H9 (cell line): ENCODE measurements at regions not wholly inside any gene's neighbourhood (a gene's known extent, or its start where the extent isn't known, plus 50 kb on each side); places are given as distances from the start of the nearest gene placed in this dataset.

Source experiments
- DNase-seq: peaks from one replicate; pipeline ENCODE4 v3.0.0-alpha.2; 2017
- H2AFZ ChIP-seq: one replicate; pipeline ENCODE4 v1.6.1; 2013; ENCODE audit warnings: mild to moderate bottlenecking, low read length, control low read depth, moderate library complexity
- H2AK5ac ChIP-seq: 2 replicates; pipeline ENCODE4 v1.6.1; 2013; ENCODE audit warnings: low read length, control low read depth, mixed read lengths; ENCODE audit not compliant: insufficient read length
- H2BK120ac ChIP-seq: one replicate; pipeline ENCODE4 v1.6.1; 2013; ENCODE audit warnings: low read depth, mild to moderate bottlenecking, low read length, control low read depth, inconsistent platforms; ENCODE audit not compliant: poor library complexity, severe bottlenecking
- H2BK12ac ChIP-seq: 2 replicates; pipeline ENCODE4 v1.6.1; 2013; ENCODE audit warnings: low read length, control low read depth, mixed read lengths, low read depth; ENCODE audit not compliant: insufficient read length
- H2BK15ac ChIP-seq: 2 replicates; pipeline ENCODE4 v1.6.1; 2013; ENCODE audit warnings: low read depth, low read length, control low read depth
- H2BK20ac ChIP-seq: one replicate; pipeline ENCODE4 v1.6.1; 2013; ENCODE audit warnings: low read depth, mild to moderate bottlenecking, low read length, control low read depth, inconsistent platforms; ENCODE audit not compliant: poor library complexity, severe bottlenecking
- H2BK5ac ChIP-seq: 2 replicates; pipeline ENCODE4 v1.6.1; 2013; ENCODE audit warnings: low read length, control low read depth, mixed read lengths; ENCODE audit not compliant: insufficient read length
- H3K14ac ChIP-seq: 2 replicates; pipeline ENCODE4 v1.6.1; 2013; ENCODE audit warnings: low read length, control low read depth; ENCODE audit not compliant: insufficient read depth
- H3K18ac ChIP-seq: 2 replicates; pipeline ENCODE4 v1.6.1; 2013; ENCODE audit warnings: low read depth, mild to moderate bottlenecking, mixed read lengths, low read length, control low read depth; ENCODE audit not compliant: insufficient read length
- H3K23ac ChIP-seq: 2 replicates; pipeline ENCODE4 v1.6.1; 2013; ENCODE audit warnings: low read length, control low read depth, mixed read lengths, low read depth; ENCODE audit not compliant: insufficient read length
- H3K23me2 ChIP-seq: 2 replicates; pipeline ENCODE4 v1.6.1; 2013; ENCODE audit warnings: low read depth, mild to moderate bottlenecking, mixed read lengths, low read length, control low read depth; ENCODE audit not compliant: insufficient read length, poor library complexity, severe bottlenecking
- H3K27ac ChIP-seq: 2 replicates; pipeline ENCODE4 v1.5.1; 2013; ENCODE audit warnings: low read length, control low read depth, mixed read lengths, low read depth; ENCODE audit not compliant: insufficient read length
- H3K27me3 ChIP-seq: 2 replicates; pipeline ENCODE4 v1.6.1; 2013; ENCODE audit warnings: low read length, control low read depth, inconsistent platforms; ENCODE audit not compliant: insufficient read depth
- H3K4ac ChIP-seq: 2 replicates; pipeline ENCODE4 v1.6.1; 2013; ENCODE audit warnings: low read depth, mild to moderate bottlenecking, control low read depth, inconsistent platforms, low read length, moderate library complexity
- H3K4me1 ChIP-seq: 2 replicates; pipeline ENCODE4 v1.6.1; 2013; ENCODE audit warnings: low read length, control low read depth, inconsistent platforms; ENCODE audit not compliant: insufficient read depth
- H3K4me2 ChIP-seq: 2 replicates; pipeline ENCODE4 v1.6.1; 2013; ENCODE audit warnings: low read length, control low read depth, mixed read lengths; ENCODE audit not compliant: insufficient read length, insufficient read depth
- H3K56ac ChIP-seq: 2 replicates; pipeline ENCODE4 v1.6.1; 2013; ENCODE audit warnings: low read depth, mild to moderate bottlenecking, mixed read lengths, low read length, control low read depth; ENCODE audit not compliant: insufficient read length
- H3K79me1 ChIP-seq: 2 replicates; pipeline ENCODE4 v1.6.1; 2013; ENCODE audit warnings: low read depth, mild to moderate bottlenecking, moderate library complexity, low read length, control low read depth, inconsistent platforms; ENCODE audit not compliant: insufficient read depth, poor library complexity, severe bottlenecking
- H3K79me2 ChIP-seq: 2 replicates; pipeline ENCODE4 v1.6.1; 2013; ENCODE audit warnings: low read length, control low read depth, inconsistent platforms; ENCODE audit not compliant: insufficient read depth
- H3K9ac ChIP-seq: 2 replicates; pipeline ENCODE4 v1.6.1; 2013; ENCODE audit warnings: low read length, control low read depth, mixed read lengths; ENCODE audit not compliant: insufficient read length; ENCODE audit errors: extremely low read depth
- H3K9me3 ChIP-seq: one replicate; pipeline ENCODE4 v1.6.1; 2013; ENCODE audit warnings: low read depth, low read length, inconsistent platforms; ENCODE audit not compliant: control insufficient read depth
- H3T11ph ChIP-seq: one replicate; pipeline ENCODE4 v1.6.1; 2013; ENCODE audit warnings: mild to moderate bottlenecking, low read length, control low read depth, inconsistent platforms
- H4K20me1 ChIP-seq: one replicate; pipeline ENCODE4 v1.6.1; 2013; ENCODE audit not compliant: control insufficient read depth, insufficient read length, insufficient read depth
- H4K5ac ChIP-seq: 2 replicates; pipeline ENCODE4 v1.6.1; 2013; ENCODE audit warnings: low read depth, mild to moderate bottlenecking, mixed read lengths, low read length, control low read depth; ENCODE audit not compliant: insufficient read length
- H4K8ac ChIP-seq: replicated peaks from 2 replicates; pipeline ENCODE4 v1.6.1; 2013; ENCODE audit warnings: low read length, control low read depth, mixed read lengths, low read depth; ENCODE audit not compliant: insufficient read length
- H4K91ac ChIP-seq: 2 replicates; pipeline ENCODE4 v1.6.1; 2013; ENCODE audit warnings: low read depth, mild to moderate bottlenecking, moderate library complexity, mixed read lengths, low read length, control low read depth; ENCODE audit not compliant: insufficient read length
- H3K27ac Mint-ChIP-seq, 3 experiments: 2 replicates in 2 of 3; 3 replicates in 1 of 3; pipeline ENCODE4 v1.8.0; 2020 to 2021; ENCODE audit warnings: mixed read lengths in 3 of 3, mild to moderate bottlenecking in 1 of 3, moderate library complexity in 1 of 3
- H3K27me3 Mint-ChIP-seq: 2 replicates; pipeline ENCODE4 v1.8.0; 2021; ENCODE audit warnings: low read depth, mild to moderate bottlenecking, moderate library complexity, mixed read lengths
- H3K36me3 Mint-ChIP-seq, 3 experiments: 2 replicates in 2 of 3; 3 replicates in 1 of 3; pipeline ENCODE4 v1.8.0; 2020 to 2021; ENCODE audit warnings: low read depth in 3 of 3, mixed read lengths in 3 of 3; ENCODE audit not compliant: insufficient read depth in 1 of 3
- H3K4me1 Mint-ChIP-seq, 2 experiments: 2 replicates each; pipeline ENCODE4 v1.8.0; 2020; ENCODE audit warnings: mixed read lengths in 2 of 2
- H3K4me3 Mint-ChIP-seq, 2 experiments: 2 replicates in 1 of 2; 3 replicates in 1 of 2; pipeline ENCODE4 v1.8.0; 2020 to 2021; ENCODE audit warnings: mild to moderate bottlenecking in 2 of 2, mixed read lengths in 2 of 2, moderate library complexity in 1 of 2
- H3K9me3 Mint-ChIP-seq, 2 experiments: 2 replicates in 1 of 2; 3 replicates in 1 of 2; pipeline ENCODE4 v1.8.0; 2020; ENCODE audit warnings: mild to moderate bottlenecking in 2 of 2, mixed read lengths in 2 of 2, moderate library complexity in 1 of 2
- CTCF ChIP-seq: fragments of 200-600 bp; sonication (generic); conservative IDR thresholded peaks from 3 replicates; pipeline ENCODE4 v1.8.0; 2021; ENCODE audit warnings: antibody characterized with exemption, mild to moderate bottlenecking
- WGBS: extraction: QIAGEN DNeasy Blood & Tissue Kit; methylation state at CpG from one replicate; pipeline ENCODE4 v1.1.7; 2013; ENCODE audit warnings: missing lambda C conversion rate, low lambda C conversion rate, mixed read lengths; ENCODE audit not compliant: insufficient read length; ENCODE audit errors: extremely low coverage; 5-methylcytosine and 5-hydroxymethylcytosine counted together

GRCh38 chr4:123259676-123260646 lies 136.6 kb upstream of the SPRY1 start:
- no peak overlapping the region for H2AFZ ChIP-seq
- no peak overlapping the region for H3K4me2 ChIP-seq
- no peak overlapping the region for H3K18ac ChIP-seq
- H3K27me3 ChIP-seq: no peaks in the 10 kb centered on the region
- H4K5ac ChIP-seq: no peak overlapping the region
- H2BK120ac ChIP-seq: no peak overlapping the region
- H3K79me1 ChIP-seq: no peaks in the 10 kb centered on the region
- H4K20me1 ChIP-seq: no peaks in the 10 kb centered on the region
- H3K14ac ChIP-seq: no peak overlapping the region
- no peak overlapping the region for H2BK12ac ChIP-seq
- no peaks in the 10 kb centered on the region for H3K79me2 ChIP-seq
- no CpG with 5 or more reads among the region's 2 CpGs for WGBS
- no peak overlapping the region for H3K27ac ChIP-seq
- no peaks in the 10 kb centered on the region for H3K36me3 Mint-ChIP-seq
- no peaks in the 10 kb centered on the region for H3K4me1 Mint-ChIP-seq
- H3K4me3 Mint-ChIP-seq: no peak overlapping the region
- no peaks in the 10 kb centered on the region for H3K4me1 ChIP-seq
- no peak overlapping the region for H2AK5ac ChIP-seq
- no peak overlapping the region; a peak in 1 of 7 replicates for H3K27ac Mint-ChIP-seq
- H3K56ac ChIP-seq: no peak overlapping the region
- no peaks in the 10 kb centered on the region for H3K27me3 Mint-ChIP-seq
- H3K9ac ChIP-seq: no peak overlapping the region
- no peak overlapping the region for H3K23ac ChIP-seq
- H3K23me2 ChIP-seq: no peaks in the 10 kb centered on the region
- no peak overlapping the region for H2BK15ac ChIP-seq
- DNase-seq: no peak
- no peak overlapping the region for H4K91ac ChIP-seq
- no peak overlapping the region for H4K8ac ChIP-seq
- no peak overlapping the region for H2BK20ac ChIP-seq
- H2BK5ac ChIP-seq: no peak overlapping the region
- no peak overlapping the region for H3K4ac ChIP-seq
- TF ChIP-seq CTCF: no peak
- no peak overlapping the region for H3T11ph ChIP-seq
- H3K9me3 ChIP-seq: no peaks in the 10 kb centered on the region
- H3K9me3 Mint-ChIP-seq: no peaks in the 10 kb centered on the region
